Gastrocnemius medialis (tissue), 4 donors: ENCODE measurements at regions not wholly inside any gene's neighbourhood (a gene's known extent, or its start where the extent isn't known, plus 50 kb on each side); places are given as distances from the start of the nearest gene placed in this dataset.

Experiments
- POLR2A ChIP-seq, 2 donors: fragments of 450-650 bp; IDR thresholded peaks; one replicate each; pipeline ENCODE4 v1.6.1; 2017; ENCODE audit warnings: antibody characterized with exemption in 2 of 2, mild to moderate bottlenecking in 2 of 2, moderate library complexity in 2 of 2
- TF ChIP-seq, protein P1 (sequence below), 5 experiments: fragments of 450-650 bp in 3 of 5; fragments of 200-600 bp in 2 of 5; sonication (generic) in 2 of 5; IDR thresholded peaks in 4 of 5; conservative IDR thresholded peaks in 1 of 5; 1 replicate in 4 of 5; 2 replicates in 1 of 5; pipeline ENCODE4 v1.5.1; 2016 to 2019; ENCODE audit warnings: antibody characterized with exemption in 5 of 5, mild to moderate bottlenecking in 3 of 5, moderate library complexity in 3 of 5

DNA sequence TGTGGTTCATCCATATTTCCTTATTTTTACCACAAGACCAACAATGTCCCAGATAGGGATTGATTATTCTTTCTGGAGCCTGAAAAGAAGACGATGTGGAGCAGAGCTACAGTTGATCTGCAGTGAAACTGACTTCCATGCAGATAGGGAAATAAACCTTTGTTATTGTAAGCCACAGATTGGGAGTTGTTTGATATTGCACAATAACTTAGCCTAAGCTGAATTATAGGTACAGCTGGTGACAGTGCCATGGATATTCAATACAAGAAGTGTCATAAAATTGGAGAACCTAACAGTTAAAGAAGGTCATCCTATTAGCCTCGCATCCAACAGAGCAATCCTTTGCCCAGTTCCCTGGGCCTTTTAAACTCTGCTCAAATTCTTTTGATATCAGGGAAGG lies 367.7 kb upstream of the PPP2R3A start:
- TF ChIP-seq, protein P1, sequence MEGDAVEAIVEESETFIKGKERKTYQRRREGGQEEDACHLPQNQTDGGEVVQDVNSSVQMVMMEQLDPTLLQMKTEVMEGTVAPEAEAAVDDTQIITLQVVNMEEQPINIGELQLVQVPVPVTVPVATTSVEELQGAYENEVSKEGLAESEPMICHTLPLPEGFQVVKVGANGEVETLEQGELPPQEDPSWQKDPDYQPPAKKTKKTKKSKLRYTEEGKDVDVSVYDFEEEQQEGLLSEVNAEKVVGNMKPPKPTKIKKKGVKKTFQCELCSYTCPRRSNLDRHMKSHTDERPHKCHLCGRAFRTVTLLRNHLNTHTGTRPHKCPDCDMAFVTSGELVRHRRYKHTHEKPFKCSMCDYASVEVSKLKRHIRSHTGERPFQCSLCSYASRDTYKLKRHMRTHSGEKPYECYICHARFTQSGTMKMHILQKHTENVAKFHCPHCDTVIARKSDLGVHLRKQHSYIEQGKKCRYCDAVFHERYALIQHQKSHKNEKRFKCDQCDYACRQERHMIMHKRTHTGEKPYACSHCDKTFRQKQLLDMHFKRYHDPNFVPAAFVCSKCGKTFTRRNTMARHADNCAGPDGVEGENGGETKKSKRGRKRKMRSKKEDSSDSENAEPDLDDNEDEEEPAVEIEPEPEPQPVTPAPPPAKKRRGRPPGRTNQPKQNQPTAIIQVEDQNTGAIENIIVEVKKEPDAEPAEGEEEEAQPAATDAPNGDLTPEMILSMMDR (IDR thresholded peaks at IDR 0.05 in 4 of 5, conservative IDR thresholded peaks at IDR 0.05 in 1 of 5), result no peak
- TF ChIP-seq POLR2A (IDR thresholded peaks at IDR 0.05), result no peak
